SH-SY5Y (cell line): ENCODE measurements at regions not wholly inside any gene's neighbourhood (a gene's known extent, or its start where the extent isn't known, plus 50 kb on each side); places are given as distances from the start of the nearest gene placed in this dataset.

Experiments used
- GATA2 ChIP-seq: IDR thresholded peaks from 2 replicates; pipeline ENCODE4 v1.6.1; 2011; ENCODE audit warnings: mild to moderate bottlenecking, low read depth, low read length
- GATA3 ChIP-seq: IDR thresholded peaks from 2 replicates; pipeline ENCODE4 v1.6.1; 2011; ENCODE audit warnings: low read depth, mild to moderate bottlenecking, low read length, moderate library complexity

GRCh38 chr16:5993356-5993755, 895.8 kb upstream of the EEF2KMT start:
- TF ChIP-seq GATA2 (no peak), GATA3 (no peak)
